ENCODE measurements at regions not wholly inside any gene's neighbourhood (a gene's known extent, or its start where the extent isn't known, plus 50 kb on each side); places are given as distances from the start of the nearest gene placed in this dataset.
A peak's percentile ranks its signal among the peaks of the same experiment; 100 is the strongest.
"Not testable (repeated sequence)": the region's sequence is repeated elsewhere in the genome, so short reads cannot be mapped to it uniquely, and the experiment has no call there.

DNA sequence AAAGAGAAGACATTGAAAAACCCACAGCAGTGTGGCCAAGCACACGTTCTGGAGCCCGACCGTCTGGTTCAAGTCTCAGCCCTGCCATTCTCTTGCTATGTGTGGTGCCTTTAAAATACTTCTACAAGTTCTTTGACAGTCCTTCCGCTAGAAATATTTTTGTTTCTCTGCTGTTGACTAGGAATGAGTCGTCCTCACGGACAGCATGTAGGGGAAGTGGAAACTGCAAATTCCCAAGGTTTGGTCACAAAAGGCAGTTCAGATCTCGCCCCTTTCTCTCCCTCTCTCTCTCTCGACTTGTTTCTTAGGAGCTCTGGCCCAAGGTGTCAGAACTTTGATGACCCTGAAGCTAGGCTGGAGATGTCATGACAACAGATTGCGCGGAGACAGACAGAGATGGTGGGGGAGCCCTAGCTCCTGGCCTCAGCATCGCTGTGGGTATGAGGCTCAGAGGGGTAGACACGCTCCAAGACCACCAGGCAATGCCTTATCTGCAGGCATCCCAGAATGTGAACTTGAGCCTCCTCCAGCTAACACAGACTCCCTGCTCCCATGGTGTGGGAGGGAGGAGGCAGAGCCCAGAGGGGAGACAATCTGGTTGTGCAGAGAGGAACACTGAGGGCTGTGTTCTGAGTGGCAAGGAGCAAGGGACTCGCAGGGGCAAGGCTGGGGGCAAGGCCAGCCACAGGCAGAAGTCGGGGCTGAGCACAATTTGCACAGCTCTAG is 368.9 kb upstream of the SULF2 start:
- DNase-seq: no peak

DNA sequence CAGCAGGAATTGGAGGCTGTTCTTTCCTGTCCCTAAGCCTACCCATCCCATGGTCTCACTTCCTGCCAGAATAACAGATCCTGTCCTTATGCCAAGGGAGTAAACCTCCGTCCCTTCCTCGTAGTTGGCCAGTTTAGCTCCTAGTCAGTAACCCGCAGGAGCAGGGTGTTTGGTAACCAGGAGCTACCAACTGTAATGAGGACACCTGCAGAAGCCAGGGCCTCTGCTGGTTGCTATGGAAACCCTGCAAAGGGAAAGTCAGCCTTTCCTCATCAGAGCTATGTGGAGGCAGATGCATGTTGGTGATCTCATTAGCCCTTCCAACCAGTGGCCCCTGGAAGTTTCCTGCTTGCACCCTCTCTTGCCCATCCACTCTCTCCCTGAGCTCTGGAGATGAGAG is 368.2 kb upstream of the SULF2 start:
- peak; percentile 45 for DNase-seq

DNA sequence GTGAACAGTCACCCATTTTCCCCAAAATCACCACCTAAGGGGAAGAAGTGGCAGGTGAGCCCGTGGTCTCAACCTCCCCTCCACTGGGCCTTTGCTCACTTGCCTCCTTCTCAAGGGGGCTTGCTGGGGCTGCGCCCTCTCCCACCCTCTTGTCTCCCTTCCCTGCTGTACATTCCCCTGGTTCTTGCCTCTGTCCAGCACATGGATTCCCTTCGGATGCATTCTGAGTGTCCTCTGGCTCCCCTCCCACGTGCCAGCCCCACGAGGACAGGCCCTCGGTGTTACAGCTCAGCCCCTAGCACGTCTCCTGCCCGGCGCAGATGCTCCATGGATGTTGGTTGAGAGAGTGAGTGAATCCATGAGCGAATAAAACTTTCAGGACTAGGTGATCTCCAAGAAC is 367.8 kb upstream of the SULF2 start:
- DNase-seq: no peak

DNA sequence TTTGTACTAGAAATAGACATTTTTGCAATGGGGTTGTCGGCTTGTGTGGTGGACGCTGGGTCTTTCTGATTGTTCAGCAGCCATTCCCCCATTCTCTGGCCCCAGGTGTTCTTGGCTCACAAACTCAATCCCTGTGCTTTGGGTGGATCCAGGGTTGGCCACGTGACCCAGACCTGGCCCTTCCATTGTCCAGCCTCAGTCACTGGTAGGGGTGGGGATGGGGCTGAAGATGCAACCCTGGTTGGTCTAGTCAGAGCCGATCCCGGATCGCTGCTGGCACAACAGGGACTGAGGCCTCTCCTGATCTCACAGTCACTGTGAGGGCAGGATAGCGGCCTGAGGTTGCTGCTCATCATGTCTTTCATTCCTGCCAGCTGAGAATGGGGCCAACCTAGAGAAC is 365.3 kb upstream of the SULF2 start:
- no peak for DNase-seq

DNA sequence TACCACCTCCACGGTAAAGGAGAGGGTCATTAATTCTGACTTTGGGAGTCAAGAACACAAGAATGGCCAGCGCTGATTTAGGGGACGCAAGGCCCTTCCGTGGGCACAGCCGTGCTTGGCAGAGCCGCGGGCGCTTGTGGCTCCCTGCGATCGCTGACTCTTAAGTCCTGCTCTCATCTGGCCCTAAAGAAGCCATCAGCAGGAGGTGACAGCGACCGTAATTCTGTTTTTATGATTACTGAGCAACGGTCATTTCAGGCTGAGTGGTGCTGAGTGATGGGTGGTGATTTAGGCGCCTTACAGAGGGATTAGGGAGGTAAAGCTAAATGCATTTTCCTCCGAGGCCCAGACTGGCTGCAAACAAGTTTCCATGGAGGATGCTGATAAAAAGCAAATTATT is 364.6 kb upstream of the SULF2 start:
- DNase-seq: peak; percentile 34

DNA sequence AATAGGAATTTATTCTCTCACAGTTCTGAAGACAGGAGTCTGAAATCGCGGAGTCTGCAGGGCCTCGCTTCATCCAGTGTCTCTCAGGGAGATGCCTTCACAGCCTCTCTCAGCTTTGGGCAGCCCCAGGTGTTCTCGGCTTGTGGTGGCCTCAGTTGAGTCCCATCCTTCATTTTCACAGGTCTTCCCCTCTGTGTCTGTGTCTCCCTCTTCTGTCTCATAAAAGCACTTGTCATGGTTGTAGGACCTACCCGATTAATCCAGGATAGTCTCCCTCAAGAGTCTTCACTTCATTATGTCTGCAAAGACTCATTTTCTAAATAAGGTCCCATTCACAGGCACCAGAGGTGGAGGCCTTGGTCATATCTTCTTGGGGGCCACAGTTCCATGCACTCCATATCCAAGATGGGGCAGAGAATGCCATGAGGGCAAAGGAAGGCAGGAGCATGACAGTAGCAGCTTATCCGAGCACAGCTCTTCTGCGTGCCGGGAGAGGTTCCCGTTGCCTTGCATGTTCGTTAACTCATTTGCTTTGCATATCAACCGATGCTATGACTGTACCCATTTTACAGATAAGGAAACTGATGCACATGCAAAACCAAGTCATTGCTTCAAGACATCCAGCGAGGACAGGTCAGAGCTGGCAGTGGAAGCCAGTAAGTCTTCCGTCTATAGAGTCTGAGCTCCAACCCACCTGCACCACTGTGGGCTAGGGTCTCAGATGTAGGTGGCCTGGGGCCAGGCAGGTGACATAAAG is 363.8 kb upstream of the SULF2 start:
- no peak for DNase-seq

DNA sequence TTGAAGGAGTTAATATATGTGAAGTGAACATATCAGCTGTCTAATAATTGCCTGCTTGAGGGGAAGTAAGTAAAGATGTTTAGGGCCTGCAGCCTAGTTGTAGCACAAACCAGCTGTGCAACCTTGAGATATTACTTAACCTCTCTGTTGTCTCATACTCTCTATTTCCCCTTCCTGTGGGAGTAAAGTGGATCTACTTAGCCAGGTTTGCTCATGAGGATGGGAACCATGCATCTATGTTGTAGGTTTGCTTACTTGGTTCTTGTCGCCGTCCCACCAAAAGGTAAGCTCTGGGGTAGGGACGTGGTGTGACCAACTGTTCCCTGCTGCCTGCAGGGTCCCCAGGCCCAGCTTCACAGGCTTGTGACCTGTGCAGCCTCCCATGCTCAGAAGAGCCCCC is 362.7 kb upstream of the SULF2 start:
- DNase-seq: no peak

DNA sequence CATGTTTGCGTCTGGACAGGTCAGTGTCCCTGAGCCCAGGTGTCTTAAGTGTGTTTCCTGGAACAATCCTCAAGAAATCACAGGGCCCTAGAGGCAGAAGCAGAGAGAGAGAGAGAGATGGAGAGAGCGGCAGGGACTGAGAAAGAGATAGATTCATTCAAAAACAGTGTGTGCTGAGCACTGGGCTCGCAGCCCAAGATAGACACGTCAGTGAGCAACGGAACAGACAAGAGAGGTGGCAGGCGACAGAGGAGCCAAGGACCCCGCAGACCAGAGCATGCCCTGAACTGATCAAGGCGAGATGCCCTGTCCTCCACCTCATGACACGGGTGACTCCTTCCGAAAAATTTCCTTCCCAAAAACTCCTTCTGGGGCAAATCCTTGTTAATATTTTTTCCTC is 362.0 kb upstream of the SULF2 start:
- DNase-seq: no peak

DNA sequence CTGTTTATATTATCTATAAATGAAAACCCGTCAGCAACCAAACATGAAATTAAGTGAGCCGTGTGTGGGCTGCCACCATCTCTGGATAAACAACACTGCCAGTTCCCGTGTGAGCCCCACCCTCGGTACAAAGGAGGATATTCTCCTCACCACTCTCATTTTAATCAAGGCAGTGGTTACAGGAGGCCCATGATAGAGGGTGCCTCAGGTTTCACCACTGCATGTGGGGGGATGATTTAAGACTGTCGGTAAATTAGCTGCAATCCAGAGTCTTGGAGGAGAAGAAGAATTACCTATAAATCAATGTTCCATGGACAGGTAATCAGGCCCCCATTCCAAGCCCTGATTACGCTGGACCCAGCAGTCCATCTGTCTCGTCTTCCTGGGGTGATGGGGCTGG is 361.6 kb upstream of the SULF2 start:
- DNase-seq: peak; percentile 39

DNA sequence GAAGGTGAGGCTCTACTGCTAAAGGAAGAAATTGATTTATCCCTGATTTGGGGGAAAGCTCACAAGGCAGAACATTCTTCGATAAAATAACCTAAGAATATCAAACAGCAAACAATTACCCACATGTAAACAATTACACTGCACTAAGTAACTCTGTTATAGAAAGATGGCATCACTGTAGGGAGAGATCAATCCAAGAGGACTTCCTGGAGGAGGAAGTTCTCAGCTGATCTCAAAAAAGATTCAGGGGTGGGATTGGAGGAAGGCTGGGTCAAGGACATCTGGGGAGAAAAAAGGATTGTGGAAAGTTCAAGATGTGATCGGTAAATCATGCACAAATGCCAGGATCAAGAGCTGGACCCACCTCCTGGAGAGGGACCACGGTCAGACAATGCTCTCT is 361.0 kb upstream of the SULF2 start:
- no peak for DNase-seq

DNA sequence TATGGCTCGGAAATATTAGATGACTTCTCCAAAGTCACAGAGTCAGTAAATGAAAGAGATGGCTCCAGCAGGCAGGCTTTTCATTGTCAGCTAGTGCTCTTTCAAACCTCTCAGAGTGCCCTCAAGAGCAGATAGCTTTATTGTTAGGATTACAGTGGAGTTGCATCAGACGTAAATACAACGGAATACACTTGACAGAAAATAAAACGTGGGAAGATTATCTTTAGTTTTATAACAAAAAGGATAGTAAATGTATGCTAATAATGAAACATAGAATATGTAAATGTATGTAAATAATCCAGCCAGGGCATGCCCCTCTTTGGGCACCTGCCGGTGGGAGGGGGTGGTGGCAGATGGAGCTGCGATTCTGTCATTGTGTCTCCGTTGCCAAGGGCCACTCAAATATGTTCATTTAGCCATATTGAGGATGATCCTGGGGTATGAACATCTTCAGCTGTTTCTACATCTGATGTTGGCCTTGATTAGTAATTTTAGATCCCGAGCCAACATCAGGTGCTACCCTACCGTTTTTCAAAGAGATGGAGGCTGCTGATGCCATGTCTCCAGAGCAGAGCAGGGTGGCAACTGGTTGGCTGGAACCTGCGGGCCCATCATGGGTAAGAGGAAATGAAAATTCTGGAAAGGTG is 358.3 kb upstream of the SULF2 start:
- no peak for DNase-seq

DNA sequence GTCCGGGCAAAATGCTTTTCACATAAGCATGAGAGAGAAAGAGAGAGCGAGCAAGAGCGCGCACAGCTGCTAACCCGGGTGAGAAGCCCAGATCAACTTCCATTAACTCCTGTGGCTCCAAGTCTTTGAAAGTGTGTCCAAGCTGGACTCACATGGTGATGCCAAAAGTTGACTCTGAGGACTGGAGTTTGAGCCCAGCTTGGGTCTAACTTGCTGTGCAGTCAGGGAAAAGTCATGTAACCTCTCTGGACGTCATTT is 357.2 kb upstream of the SULF2 start:
- DNase-seq: no peak

DNA sequence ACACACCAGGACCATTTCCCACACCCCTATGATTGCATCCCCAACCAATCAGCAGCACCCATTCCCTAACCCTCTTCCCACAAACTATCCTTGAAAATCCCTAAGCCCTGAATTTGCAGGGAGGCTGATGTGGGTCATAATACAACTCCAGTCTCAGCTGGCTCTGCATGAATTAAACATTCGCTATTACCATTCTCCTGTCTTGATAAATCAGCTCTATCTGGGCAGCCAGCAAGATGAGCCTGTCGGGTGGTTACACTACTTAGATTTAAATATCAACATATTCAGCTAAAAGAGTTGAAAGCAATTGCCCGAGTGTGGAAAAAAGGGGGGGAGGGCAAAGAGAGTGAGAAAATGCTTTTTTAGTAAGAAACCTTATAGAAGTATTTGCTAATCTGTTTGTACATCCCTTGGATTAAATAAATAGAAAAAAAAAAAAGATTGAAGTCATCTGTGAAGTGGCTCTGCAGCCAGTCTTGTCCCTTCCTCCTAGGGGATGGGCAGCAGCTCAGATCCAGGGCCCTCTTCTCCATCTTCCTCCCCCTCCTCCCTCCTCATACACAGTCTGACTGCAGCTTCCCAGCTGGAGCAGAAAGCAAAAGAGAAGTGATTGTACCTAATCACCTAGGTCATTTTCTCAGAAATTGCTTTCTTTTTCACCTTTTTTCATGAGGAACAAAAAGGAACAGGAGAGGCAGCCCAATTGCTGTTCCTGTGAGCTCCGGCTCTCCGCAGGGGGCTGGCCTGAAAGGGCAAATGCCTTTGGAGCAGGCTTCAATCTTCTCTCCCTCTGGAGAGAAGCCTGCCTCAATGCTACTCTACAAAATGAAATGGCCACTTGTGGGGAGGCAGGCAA is 356.6 kb upstream of the SULF2 start:
- DNase-seq: no peak

DNA sequence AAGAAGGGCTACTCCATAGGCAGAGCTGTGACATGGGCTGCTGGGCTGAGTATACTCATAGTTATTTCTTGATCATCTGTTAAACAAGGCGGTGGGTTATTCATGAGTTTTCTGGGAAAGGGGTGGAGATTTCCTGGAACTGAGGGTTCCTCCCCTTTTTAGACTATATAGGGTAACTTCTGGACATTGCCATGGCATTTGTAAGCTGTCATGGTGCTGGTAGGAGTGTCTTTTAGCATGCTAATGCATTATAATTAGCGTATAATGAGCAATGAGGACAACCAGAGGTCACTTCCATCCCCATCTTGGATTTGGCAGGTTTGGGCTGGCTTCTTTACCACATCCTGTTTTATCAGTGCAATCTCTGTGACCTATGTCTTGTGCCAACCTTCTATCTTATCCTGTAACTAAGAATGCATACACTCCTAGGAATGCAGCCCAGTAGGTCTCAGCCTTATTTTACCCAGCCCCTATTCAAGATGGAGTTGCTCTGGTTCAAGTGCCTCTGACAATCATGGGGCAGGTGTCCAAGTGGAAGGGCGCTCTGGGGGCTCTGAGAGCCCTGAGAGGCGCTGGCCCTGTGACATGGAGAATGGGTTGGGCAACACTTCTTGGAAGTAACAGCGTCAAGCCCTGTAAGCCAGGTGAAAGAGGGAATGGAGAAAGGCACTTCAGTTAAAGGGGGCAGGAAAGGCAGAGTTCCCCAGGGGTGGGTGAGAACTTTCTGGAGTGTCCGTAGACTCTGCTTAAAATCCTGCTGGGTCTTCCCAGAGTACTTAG is 354.2 kb upstream of the SULF2 start:
- DNase-seq: no peak

DNA sequence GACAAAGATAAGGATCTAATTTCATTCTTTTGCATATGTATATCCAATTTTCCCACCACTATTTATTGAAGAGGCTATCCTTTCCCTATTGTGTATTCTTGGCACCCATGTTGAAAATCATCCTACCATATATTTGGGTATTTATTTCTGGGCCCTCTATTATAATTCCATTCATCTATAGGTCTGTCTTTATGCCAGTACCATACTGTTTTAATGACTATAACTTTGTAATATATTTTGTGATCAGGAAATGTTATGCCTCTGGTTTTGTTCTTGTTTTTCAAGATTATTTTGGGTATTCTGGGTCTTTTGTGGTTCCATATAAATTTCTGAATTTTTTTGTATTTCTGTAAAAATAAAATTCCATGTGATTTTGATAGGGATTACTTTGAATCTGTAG is 347.6 kb upstream of the SULF2 start:
- DNase-seq: no peak

DNA sequence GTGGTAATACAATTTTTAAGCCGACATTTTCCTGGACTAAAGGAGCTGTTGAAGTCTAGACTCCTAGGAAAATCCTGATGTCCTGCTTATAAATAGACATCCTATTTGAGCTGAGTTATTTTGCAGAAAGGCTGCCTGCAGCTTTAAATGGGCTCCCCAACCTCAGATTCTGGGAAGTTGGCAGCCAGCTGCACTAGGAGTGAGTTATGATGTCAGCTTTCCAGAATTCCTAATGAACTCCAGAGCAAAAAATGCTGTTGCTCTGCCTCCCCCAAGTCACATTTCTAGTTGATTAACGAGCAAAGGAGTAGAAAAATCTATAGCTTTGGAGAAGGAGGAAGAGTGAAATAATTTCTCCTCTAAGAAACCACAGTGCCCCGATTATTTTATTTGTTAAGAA is 346.3 kb upstream of the SULF2 start:
- DNase-seq: peak; percentile 57

DNA sequence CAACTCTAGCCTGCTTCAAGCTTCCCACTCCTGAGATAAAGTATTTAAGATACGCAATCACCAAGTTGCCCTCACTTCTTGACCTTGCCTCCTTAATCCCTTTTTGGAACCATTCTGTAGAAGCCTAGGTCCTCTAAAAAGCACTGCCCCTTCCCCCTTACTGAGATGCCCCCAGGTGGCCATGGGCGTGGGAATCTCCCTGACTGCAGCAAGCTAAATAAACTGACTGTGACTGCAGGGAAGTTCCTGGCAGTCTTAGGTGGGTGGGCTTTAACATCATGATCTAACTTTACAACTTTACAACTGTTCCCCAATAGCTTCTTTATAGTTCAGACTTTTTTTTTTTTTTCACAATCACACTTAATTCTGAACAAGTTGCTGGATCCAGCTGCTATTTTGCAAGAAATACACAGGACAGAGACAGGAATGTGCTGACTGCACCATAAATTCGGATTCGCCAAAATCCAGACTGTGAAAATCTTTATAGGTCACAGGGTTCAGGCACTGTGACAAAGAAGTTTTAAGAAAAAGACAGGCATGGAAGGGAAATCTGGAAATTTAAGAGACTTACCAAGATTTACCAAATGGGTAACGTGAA is 344.2 kb upstream of the SULF2 start:
- no peak for DNase-seq

DNA sequence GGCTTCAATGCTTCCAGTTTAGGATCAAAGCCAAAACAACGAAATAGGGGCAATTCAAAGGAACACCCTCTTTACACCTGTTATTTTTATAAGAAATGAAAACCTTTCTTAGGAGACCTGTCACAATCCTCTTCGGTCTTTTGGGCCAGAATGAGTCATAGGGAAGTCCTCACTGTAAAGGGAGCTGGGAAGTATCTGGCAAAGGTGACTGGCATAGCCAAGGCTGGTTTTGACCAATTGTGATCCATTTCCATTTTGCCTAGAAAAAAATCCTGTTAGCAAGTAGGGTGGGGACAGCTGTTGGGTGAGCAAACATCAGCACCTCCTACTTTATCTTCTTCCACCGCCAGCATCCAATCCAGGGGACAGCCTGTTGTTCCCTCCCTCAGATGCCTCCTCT is 343.2 kb upstream of the SULF2 start:
- no peak for DNase-seq

DNA sequence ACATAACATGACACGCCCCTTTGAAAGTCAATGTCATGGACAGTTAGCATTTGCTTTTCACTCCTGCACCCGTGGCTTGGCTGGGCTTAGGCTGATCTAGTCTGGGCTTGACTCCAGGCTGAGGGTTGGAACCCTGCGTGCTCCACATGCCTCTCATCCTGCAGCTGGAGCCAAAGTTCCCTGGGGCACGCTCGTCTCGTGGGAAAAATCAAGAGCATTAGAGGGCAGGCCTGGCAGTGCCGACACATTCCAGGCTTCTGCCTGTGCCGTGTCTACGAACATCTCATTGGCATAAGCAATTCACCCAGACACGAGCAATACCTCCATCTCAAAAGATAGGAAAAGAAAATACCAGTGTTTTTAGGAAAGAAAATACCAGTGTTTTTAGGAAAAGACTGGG is 342.7 kb upstream of the SULF2 start:
- not testable (repeated sequence) for DNase-seq

DNA sequence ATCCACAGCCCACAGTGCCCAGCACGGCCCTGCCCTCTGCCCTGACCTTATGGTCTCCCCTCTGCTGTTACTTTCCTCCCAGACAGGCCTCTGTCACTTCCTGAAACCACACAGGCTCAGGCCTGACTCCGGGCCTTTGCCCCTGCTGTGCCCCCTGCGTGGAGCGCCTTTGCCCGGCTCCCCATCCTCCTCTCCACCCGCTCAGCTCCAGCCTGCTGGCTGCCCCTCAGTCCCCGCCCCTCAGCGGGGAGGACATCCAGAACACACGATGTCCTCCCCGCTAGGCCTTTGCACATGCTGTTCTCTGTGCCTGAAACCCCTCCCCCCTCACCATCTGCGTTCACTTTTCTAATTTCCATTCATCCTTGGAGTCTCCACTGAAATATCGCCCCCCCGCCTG is 341.9 kb upstream of the SULF2 start:
- not testable (repeated sequence) for DNase-seq

DNA sequence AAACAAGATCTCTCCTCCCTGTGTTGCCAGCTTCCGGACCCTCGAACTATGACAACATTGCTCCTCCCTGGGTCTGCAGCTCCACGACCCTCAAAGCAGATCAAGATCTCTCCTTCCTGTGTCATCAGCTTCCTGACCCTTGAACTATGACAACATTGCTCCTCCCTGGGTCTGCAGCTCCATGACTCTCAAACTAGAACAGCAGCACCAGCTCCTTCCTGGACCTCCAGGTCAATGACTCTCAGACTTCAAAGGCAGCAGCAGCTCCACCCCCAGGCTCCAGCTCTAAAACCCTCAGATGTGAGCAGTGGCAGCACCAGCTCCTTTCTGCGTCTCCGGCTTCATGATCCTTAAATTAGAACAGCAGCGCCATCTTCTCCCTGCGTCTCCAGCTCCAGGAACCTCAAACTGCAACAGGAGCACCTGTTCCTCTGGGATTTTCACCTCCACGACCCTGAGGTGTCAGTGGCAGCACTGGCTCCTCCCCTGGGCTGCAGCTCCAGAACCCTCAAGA is 341.0 kb upstream of the SULF2 start:
- DNase-seq: peak; percentile 39
